ENCODE measurements at regions not wholly inside any gene's neighbourhood (a gene's known extent, or its start where the extent isn't known, plus 50 kb on each side); places are given as distances from the start of the nearest gene placed in this dataset.
"Not testable (repeated sequence)": the region's sequence is repeated elsewhere in the genome, so short reads cannot be mapped to it uniquely, and the experiment has no call there.

DNA sequence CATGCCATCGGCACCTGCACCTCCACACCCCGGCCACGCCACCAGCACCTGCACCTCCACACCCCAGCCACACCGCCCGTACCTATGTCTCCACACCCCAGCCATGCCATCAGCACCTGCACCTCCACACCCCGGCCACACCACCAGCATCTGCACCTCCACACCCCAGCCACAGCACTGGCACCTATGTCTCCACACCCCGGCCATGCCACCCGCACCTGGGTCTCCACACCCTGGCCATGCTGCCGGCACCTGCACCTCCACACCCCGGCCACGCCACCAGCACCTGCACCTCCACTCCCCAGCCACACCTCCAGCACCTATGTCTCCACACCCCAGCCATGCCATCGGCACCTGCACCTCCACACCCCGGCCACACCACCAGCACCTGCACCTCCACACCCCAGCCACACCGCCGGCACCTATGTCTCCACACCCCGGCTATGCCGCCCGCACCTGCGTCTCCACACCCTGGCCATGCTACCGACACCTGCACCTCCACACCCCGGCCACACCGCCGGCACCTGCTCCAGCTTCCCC is 390.3 kb upstream of the MYT1L start:
- Histone ChIP-seq H3K9me3 (no peaks in the 10 kb centered on the region), H3K36me3 (no peaks in the 10 kb centered on the region), H3K4me1 (no peaks in the 10 kb centered on the region), H3K27me3 (peaks cover 0 to 3% (median 0%) of the 10 kb centered on the region in 3 donors), H3K27ac (no peak overlapping the region), H3K4me3 (no peak overlapping the region)
- 91 to 93% methylated on average over 23 of the region's 23 CpGs for WGBS, 2 donors
- intact Hi-C loops (cut with DNase I), result no loop called here
- DNase-seq, result no peak
- TF ChIP-seq CTCF (IDR thresholded peaks at IDR 0.05) (no peak), POLR2AphosphoS5 (IDR thresholded peaks at IDR 0.05) (no peak), POLR2A (IDR thresholded peaks at IDR 0.05) (no peak), EP300 (IDR thresholded peaks at IDR 0.05) (no peak)

DNA sequence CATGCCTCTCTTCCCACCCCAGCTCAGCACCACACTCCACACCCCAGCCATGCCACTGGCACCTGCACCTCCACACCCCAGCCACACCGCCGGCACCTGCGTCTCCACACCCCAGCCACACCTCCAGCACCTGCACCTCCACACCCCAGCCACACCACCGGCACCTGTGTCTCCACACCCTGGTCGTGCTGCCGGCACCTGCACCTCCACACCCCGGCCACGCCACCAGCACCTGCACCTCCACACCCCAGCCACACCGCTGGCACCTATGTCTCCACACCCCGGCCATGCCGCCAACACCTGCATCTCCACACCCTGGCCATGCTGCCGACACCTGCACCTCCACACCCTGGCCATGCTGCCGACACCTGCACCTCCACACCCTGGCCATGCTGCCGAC is 389.7 kb upstream of the MYT1L start:
- intact Hi-C loops (cut with DNase I); H3K36me3 ChIP-seq: not testable (repeated sequence)
- 60 to 83% methylated on average over 14 of the region's 14 CpGs for WGBS, 2 donors

GRCh38 chr2:2720351-2720750 is 389.3 kb upstream of the MYT1L start:
- 77 to 78% methylated on average over 9 of the region's 9 CpGs for WGBS, 2 donors

More for the DNA sequence above, 389.7 kb upstream of the MYT1L start:
- DNase-seq, H3K4me1 ChIP-seq, H3K27me3 ChIP-seq, H3K4me3 ChIP-seq, H3K27ac ChIP-seq, H3K9me3 ChIP-seq: not testable (repeated sequence)

GRCh38 chr2:2719781-2720180 is 388.7 kb upstream of the MYT1L start:
- no peaks in the 10 kb centered on the region for H3K9me3 ChIP-seq
- H3K4me3 ChIP-seq, result no peak overlapping the region
- intact Hi-C loops (cut with DNase I), result no loop called here
- TF ChIP-seq POLR2AphosphoS5 (IDR thresholded peaks at IDR 0.05) (no peak), POLR2A (IDR thresholded peaks at IDR 0.05) (no peak), EP300 (IDR thresholded peaks at IDR 0.05) (no peak), CTCF (IDR thresholded peaks at IDR 0.05) (no peak)
- no peaks in the 10 kb centered on the region for H3K4me1 ChIP-seq
- no peaks in the 10 kb centered on the region for H3K27me3 ChIP-seq
- no peaks in the 10 kb centered on the region for H3K36me3 ChIP-seq
- no peak overlapping the region for H3K27ac ChIP-seq
- DNase-seq, result no peak
- WGBS, 2 donors, result 80% methylated on average over 8 of the region's 8 CpGs

More at GRCh38 chr2:2720351-2720750, 389.3 kb upstream of the MYT1L start:
- no peak overlapping the region for H3K4me3 ChIP-seq
- H3K36me3 ChIP-seq, result no peaks in the 10 kb centered on the region
- H3K27me3 ChIP-seq, result no peaks in the 10 kb centered on the region
- no peak for TF ChIP-seq CTCF (IDR thresholded peaks at IDR 0.05)
- no peak for TF ChIP-seq POLR2A (IDR thresholded peaks at IDR 0.05)
- no peak for TF ChIP-seq EP300 (IDR thresholded peaks at IDR 0.05)
- TF ChIP-seq POLR2AphosphoS5 (IDR thresholded peaks at IDR 0.05), result no peak
- H3K9me3 ChIP-seq, result no peaks in the 10 kb centered on the region
- intact Hi-C loops (cut with DNase I), result no loop called here
- H3K27ac ChIP-seq, result no peak overlapping the region
- no peak for DNase-seq
- H3K4me1 ChIP-seq, result no peaks in the 10 kb centered on the region

- no peak for DNase-seq
- TF ChIP-seq POLR2A (IDR thresholded peaks at IDR 0.05) (no peak), CTCF (IDR thresholded peaks at IDR 0.05) (no peak), POLR2AphosphoS5 (IDR thresholded peaks at IDR 0.05) (no peak)
- H3K9me3 ChIP-seq, result no peaks in the 10 kb centered on the region
- no peak overlapping the region for H3K4me3 ChIP-seq
- WGBS, 2 donors, result 50 to 57% methylated on average over 6 of the region's 6 CpGs
- H3K27ac ChIP-seq, result no peak overlapping the region
- H3K27me3 ChIP-seq, result no peaks in the 10 kb centered on the region
- intact Hi-C loops (cut with DNase I), result no loop called here
- no peaks in the 10 kb centered on the region for H3K36me3 ChIP-seq
- no peaks in the 10 kb centered on the region for H3K4me1 ChIP-seq
Observed at GRCh38 chr2:2719015-2719414, 387.9 kb upstream of the MYT1L start.

Measured in sigmoid colon (tissue), 6 donors.